GM20000 (cell line): ENCODE measurements at regions not wholly inside any gene's neighbourhood (a gene's known extent, or its start where the extent isn't known, plus 50 kb on each side); places are given as distances from the start of the nearest gene placed in this dataset.
"Not testable (repeated sequence)": the region's sequence is repeated elsewhere in the genome, so short reads cannot be mapped to it uniquely, and the experiment has no call there.

Source experiments
- DNase-seq: peaks from one replicate; pipeline ENCODE4 v3.0.0; 2012; ENCODE audit warnings: low spot score

GRCh38 chr1:149635290-149635899 is 51.7 kb downstream of the PPIAL4C start:
- DNase-seq: not testable (repeated sequence)

DNA sequence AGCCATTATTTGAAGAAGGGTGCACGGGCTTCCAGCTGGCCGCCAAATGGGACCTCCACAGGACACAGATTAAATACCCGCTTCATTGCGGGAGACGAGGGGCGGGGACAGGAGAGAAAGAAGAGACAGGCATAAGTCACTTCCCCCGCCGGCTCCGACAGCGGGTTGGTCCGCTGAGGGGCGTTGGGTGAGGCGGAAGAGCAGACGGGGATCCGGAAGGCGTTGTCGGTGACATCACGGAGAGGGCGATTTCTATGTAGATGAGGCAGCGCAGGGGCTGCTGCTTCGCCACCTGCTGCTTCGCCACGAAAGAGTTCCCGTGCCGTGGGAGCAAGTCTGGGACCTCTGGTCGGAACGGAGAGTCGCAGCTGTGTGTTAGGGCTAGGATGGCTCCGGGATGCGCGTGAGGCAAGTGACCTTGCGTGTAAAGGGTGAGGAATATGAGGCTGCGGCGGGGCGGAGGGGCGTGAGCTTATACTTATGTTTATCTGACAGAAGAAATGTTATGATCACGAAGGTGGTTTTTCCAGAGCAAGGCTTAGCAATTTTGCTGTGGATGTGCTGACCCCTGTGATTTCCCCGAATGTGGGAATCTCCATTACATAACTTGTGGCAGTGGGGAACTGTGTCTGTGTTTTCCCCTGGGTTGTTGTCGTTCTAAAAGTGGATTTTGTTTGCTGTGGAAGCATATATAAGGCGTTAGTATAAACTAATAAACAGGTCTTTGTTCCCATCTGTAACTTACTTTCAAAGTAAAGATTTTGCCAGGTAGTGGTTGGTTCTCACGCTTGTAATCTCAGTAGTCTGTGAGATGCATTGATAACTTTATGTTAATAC is 52.9 kb downstream of the PPIAL4C start:
- DNase-seq: peak; percentile 57

DNA sequence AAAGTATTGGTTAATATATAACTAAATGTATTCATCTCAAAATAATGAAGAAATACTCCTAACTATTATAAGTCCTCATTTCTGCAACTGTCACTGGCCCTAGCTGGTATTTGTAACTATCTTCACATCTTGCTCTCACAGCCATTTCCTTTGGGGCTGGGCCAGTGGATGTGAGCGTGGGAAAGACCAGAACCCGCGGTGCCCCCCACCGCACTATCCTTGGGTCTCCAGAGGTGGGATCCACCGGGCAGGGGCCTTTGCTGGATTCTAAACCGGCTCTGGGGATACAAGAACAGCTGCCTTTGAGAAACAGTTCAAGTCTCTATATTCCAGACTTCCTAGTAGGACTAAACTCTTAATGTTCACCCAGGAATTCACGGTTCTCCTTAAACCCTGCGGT is 54.8 kb downstream of the PPIAL4C start:
- peak; percentile 0 for DNase-seq

DNA sequence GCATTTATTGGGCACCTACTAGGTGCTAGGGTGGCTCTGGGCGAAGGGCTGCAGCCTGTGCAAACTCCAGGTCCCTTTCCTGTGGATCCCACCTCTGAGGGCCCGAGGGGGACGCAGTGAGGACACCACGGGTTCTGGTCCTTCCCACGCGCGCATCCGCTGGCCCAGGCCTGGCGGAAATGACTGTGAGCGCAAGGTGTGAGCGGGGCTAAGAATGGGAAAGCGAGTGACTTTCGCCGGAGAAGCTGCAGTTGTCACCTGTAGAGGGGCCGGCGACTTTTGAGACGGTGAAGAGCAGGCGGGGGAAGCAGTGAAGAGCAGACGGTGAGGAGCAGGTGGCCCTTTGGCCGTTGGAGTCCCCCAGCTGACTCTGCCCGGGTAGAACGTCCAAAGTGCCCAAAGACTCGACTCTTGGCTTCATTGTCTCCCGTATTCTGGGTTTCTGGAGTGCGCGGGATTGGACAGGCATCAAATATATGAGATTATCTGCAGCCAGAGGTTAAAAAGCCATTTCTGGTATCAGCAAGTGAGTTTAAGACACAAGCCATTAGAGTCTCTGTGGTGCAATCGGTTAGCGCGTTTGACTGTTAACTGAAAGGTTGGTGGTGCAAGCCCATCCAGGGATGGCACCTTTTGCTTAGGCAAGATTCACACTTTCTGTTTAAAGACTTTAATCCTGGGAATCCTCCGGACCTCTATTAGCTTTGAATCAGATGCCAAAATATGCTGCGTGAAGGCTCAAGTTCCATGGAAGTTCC is 55.4 kb downstream of the PPIAL4C start:
- DNase-seq: not testable (repeated sequence)

- DNase-seq: not testable (repeated sequence)
Observed at GRCh38 chr1:149641179-149641578, 57.5 kb downstream of the PPIAL4C start.

DNA sequence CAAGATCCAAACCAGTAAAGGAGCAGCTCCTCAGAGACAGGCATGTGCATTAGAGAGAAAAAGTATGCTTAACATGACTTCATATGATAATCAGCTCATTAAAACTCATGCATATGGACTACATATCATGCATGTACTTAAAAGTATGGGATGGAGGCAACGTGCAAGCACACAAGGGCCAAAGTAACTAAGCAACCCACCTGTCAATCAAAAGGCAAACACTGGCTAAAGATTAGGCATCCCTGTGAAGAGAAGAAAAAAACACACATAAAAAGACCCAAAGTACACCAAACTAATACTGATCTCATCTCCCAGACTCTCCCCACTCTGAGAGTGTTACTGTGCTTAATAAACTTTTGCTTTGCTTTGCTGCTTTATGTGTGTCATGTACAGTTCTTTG is 61.2 kb downstream of the PPIAL4C start:
- DNase-seq: not testable (repeated sequence)

DNA sequence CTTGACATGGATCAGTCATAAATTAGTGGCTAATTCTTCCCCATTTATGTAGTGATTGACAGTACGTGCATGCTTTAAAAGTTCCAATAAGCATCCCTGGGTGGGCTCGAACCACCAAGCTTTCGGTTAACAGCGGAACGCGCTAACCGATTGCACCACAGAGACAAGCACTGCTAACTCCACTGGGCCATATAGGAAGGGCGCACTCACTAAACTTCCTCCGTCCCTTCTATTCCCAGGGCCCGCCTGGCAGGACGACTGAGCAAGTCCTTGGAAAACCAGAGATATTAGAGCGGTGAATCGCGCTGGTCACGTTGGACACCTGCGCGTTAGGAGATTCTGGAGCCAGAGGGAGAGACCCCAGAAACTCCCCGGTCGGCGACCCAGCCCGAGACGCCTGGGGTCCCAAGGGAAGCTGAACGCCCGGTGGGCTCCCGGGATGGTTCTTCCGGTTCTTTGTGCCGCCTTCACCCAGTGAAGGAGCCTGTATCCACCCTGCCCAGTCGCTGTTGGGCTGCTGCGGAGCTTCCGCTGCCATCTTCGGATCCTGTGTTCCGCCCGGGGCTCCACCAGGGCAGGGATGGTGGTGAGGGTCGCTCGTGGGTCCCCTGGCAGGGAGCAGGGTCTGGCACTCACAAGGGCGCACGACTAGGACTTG is 62.8 kb downstream of the PPIAL4C start:
- not testable (repeated sequence) for DNase-seq

- not testable (repeated sequence) for DNase-seq
Observed at GRCh38 chr1:149647018-149647373, 63.3 kb downstream of the PPIAL4C start.

DNA sequence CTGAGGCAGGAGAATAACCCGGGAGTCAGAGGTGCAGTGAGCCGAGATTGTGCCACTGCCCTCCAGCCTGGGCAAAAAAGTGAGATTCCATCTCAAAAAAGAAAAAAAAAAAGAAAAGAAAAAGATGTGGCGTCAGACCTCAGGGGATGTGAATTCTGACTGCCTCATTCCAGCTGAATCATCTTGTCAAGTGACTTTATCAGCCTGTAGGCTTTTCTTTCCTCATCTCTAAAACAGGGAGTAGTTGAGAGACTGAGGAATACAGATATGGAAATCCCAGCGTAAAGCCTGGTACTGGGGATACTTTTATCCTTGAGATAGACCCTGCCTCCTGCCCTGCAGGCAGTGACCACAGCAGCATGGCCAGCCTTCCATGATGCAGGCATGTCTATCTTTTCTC is 74.1 kb downstream of the PPIAL4C start:
- DNase-seq: not testable (repeated sequence)

DNA sequence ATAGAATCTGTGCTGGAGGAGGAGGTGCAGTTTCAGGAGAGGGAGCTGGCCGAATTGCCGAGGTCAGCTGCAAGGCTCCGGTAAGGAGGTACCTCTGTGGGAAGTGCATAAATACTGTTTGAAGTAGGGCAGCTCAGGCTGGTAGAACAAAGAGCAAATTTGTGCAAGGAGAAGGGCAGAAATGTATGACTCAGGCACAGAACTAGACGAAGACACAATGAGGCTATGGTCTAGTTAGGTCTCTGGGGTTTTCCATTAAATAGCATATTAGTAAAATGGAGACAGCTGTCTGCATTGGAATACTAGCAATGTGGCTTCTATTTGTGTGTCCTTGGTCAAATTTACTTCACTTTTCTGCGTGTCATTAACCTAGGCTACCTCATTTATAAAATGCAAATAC is 74.5 kb downstream of the PPIAL4C start:
- DNase-seq: not testable (repeated sequence)

- not testable (repeated sequence) for DNase-seq
Observed at GRCh38 chr1:149664624-149665023, 81.0 kb downstream of the PPIAL4C start.

- not testable (repeated sequence) for DNase-seq
Observed at GRCh38 chr1:149665033-149665432, 81.4 kb downstream of the PPIAL4C start.

GRCh38 chr1:149665528-149665927 is 81.9 kb downstream of the PPIAL4C start:
- not testable (repeated sequence) for DNase-seq

GRCh38 chr1:149673231-149673909 is 89.7 kb downstream of the PPIAL4C start:
- DNase-seq: not testable (repeated sequence)

DNA sequence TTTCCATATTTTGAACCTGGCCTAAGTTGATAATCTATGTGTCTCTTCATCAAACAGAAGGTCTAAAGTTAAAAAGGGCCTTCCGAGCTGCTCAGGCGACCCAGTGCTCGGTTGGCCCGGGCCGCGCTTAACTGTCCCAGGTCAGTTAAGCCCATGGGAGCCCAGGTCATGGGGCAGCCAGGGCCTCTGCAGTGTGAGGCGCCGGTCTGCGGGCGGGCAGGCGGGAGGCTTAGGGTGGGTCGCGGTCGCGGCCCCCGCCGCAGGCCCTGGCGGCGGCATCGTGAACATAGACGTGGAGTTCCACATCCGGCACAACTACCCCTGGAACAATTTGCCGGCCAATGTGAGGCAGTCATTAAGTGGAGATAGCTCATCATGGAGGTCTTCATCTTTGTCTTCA is 91.3 kb downstream of the PPIAL4C start:
- not testable (repeated sequence) for DNase-seq

DNA sequence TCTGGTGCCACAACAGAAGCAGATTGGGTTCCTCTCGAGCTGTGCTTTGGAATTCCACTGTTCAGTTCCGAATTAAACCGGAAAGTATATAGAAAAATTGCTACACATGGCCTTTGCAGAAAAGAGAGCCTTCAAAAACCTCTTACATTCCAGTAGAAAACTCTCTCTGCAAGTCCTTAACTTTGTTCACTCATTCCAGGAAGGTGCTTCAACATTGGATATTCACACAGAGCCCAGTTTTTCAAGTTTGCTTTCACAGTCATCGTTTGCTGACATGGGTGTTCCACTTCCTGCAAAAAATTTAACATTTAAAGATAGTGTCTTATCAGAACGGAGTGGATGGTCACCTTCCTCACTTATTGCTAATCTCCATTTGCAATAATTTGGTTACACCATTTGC is 93.7 kb downstream of the PPIAL4C start:
- DNase-seq: not testable (repeated sequence)

DNA sequence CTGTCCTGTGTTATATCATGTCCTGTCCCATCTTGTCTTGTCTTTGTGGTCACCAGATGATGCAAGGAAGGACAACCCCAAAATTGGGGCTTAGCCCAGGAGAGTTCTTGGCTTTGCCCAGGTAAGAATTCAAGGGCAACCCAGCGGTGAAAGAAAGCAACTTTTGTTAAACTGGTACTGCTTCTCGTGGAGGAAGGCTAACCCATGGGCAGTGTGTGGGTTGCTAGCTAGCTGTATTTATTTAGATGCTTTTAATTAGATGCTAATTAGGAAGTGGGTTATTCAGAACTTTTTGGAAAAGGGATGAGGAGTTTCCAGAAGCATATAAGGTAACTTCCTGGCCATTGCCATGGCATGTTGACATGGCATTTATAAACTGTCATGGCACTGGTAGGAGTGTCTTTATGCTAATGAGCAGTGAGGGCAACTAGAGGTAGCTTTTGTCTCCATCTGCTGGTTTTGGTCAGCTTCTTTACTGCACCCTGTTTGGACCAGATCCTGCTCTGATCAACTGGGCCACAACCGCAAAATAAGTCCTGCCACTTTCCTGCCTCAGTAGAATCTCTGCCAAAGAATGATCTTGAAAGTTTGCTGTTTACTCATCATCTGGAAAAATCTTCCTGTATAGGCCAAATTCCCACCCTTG is 95.8 kb upstream of the FCGR1A start:
- not testable (repeated sequence) for DNase-seq

GRCh38 chr1:149691399-149691798 is 91.1 kb upstream of the FCGR1A start:
- not testable (repeated sequence) for DNase-seq

DNA sequence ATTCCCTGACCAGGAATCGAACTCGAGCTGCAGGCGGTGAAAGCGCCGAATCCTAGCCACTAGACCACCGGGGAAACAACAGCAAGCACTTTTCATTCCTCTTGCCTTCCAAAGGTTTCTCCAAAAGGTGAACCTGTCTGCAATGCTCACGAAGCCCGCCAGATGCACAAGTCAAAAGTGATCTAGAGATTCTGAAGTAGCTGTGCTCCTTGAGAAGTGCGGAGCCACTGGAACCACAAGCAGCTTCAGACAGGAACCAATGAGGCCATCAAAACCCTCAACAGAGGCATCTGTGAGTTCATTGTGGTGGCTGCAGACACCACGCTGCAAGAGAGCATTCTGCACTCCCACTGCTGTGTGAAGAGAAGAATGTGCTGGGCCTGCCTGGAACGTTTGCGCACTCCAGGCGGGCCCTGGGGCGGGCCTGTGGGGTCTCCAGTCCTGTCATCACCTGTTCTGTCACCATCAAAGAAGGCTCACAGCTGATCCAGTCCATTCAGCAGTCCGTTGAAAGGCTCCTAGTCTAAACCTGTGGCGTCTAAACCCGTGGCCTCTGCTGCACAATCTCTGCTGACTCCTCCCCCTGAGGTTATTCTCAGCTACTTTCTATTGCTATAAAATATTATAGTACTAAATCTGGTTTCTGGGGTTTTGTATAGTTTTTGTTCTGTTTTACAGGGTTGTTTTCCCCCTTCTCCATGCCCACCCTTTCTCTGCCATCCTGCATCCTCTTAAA is 89.5 kb upstream of the FCGR1A start:
- not testable (repeated sequence) for DNase-seq

DNA sequence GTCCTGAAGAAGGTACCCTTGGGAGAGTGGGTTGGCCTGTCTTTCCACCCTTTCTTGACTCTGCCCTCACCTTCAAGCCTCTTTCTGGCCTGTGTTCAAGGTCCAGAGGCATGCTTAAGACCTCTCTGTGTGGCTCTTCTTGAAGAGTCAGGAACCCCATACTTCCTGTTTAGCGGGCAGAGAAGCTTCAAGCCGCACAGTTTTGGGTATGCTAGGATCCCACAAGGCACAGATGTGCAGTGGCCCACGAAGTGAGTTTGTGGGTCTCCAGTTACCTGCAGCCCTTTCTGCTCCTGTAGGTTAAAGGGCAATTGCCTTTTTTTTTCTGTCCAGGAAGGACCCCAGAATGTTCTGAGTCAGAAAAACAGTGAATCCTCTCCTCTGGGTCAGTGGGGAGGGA is 87.4 kb upstream of the FCGR1A start:
- DNase-seq: not testable (repeated sequence)
